ENCODE measurements at regions not wholly inside any gene's neighbourhood (a gene's known extent, or its start where the extent isn't known, plus 50 kb on each side); places are given as distances from the start of the nearest gene placed in this dataset.
A peak's percentile ranks its signal among the peaks of the same experiment; 100 is the strongest.
"Not testable (repeated sequence)": the region's sequence is repeated elsewhere in the genome, so short reads cannot be mapped to it uniquely, and the experiment has no call there.

GRCh38 chr2:59339121-59339836 lies 1098.2 kb upstream of the FANCL start:
- DNase-seq (ENCODE audit: low spot score) = no peak

GRCh38 chr2:59333007-59333406 lies 1091.9 kb upstream of the FANCL start:
- DNase-seq (ENCODE audit: low spot score) = no peak

- DNase-seq (ENCODE audit: low spot score) = not testable (repeated sequence)
Measured at GRCh38 chr2:59326581-59327365, 1085.6 kb upstream of the FANCL start.

- no peak for DNase-seq (ENCODE audit: low spot score)
Measured at GRCh38 chr2:59322870-59323269, 1081.7 kb upstream of the FANCL start.

GRCh38 chr2:59322005-59322404 lies 1080.9 kb upstream of the FANCL start:
- DNase-seq (ENCODE audit: low spot score) = no peak

- no peak for DNase-seq (ENCODE audit: low spot score)
Measured at GRCh38 chr2:59314031-59314766, 1073.1 kb upstream of the FANCL start.

- DNase-seq (ENCODE audit: low spot score) = no peak
Measured at GRCh38 chr2:59312967-59313940, 1072.1 kb upstream of the FANCL start.

- no peak for DNase-seq (ENCODE audit: low spot score)
Measured at GRCh38 chr2:59312029-59312428, 1070.9 kb upstream of the FANCL start.

GRCh38 chr2:59308108-59308507 lies 1067.0 kb upstream of the FANCL start:
- no peak for DNase-seq (ENCODE audit: low spot score)

GRCh38 chr2:59307196-59307595 lies 1066.1 kb upstream of the FANCL start:
- no peak for DNase-seq (ENCODE audit: low spot score)

- DNase-seq (ENCODE audit: low spot score) = no peak
Measured at GRCh38 chr2:59303272-59303671, 1062.1 kb upstream of the FANCL start.

- DNase-seq (ENCODE audit: low spot score) = no peak
Measured at GRCh38 chr2:59302683-59303082, 1061.6 kb upstream of the FANCL start.

GRCh38 chr2:59301466-59302402 lies 1060.6 kb upstream of the FANCL start:
- DNase-seq (ENCODE audit: low spot score) = peak; percentile 61

- DNase-seq (ENCODE audit: low spot score) = no peak
Measured at GRCh38 chr2:59297816-59298215, 1056.7 kb upstream of the FANCL start.

GRCh38 chr2:59296279-59296678 lies 1055.2 kb upstream of the FANCL start:
- DNase-seq (ENCODE audit: low spot score) = peak; percentile 54

- no peak for DNase-seq (ENCODE audit: low spot score)
Measured at GRCh38 chr2:59295524-59296162, 1054.5 kb upstream of the FANCL start.

- DNase-seq (ENCODE audit: low spot score) = no peak
Measured at GRCh38 chr2:59288771-59289170, 1047.6 kb upstream of the FANCL start.

GRCh38 chr2:59282374-59283057 lies 1041.4 kb upstream of the FANCL start:
- DNase-seq (ENCODE audit: low spot score) = no peak

- peak; percentile 26 for DNase-seq (ENCODE audit: low spot score)
Measured at GRCh38 chr2:59277671-59278070, 1036.5 kb upstream of the FANCL start.
